Stomach (tissue), 8 donors: ENCODE measurements at regions not wholly inside any gene's neighbourhood (a gene's known extent, or its start where the extent isn't known, plus 50 kb on each side); places are given as distances from the start of the nearest gene placed in this dataset.
A peak's percentile ranks its signal among the peaks of the same experiment; 100 is the strongest.

Source experiments
- DNase-seq, 2 donors: peaks; one replicate each; pipeline versions ENCODE4 v3.0.0 to v3.0.0-alpha.2; 2013 to 2019
- H3K27ac ChIP-seq, 5 donors: fragments of 200-600 bp in 4 of 5; sonication (generic) in 4 of 5; one replicate each; pipeline ENCODE4 v1.5.1; 2013 to 2019; ENCODE audit warnings: mild to moderate bottlenecking in 1 of 5, moderate library complexity in 1 of 5
- H3K27me3 ChIP-seq, 3 donors: fragments of 200-600 bp; sonication (generic); one replicate each; pipeline ENCODE4 v1.5.1; 2017 to 2019; ENCODE audit warnings: mixed run types in 1 of 3
- H3K36me3 ChIP-seq, 4 donors: fragments of 200-600 bp; sonication (generic); 1 replicate in 3 of 4; 2 replicates in 1 of 4; pipeline ENCODE4 v1.5.1; 2016 to 2019
- H3K4me1 ChIP-seq, 4 donors: fragments of 200-600 bp; sonication (generic); one replicate each; pipeline ENCODE4 v1.5.1; 2016 to 2019
- H3K4me3 ChIP-seq, 4 donors: fragments of 200-600 bp; sonication (generic) in 3 of 4; one replicate each; pipeline ENCODE4 v1.5.1; 2016 to 2019; ENCODE audit warnings: mild to moderate bottlenecking in 1 of 4
- H3K9me3 ChIP-seq, 4 donors: fragments of 200-600 bp; sonication (generic); one replicate each; pipeline ENCODE4 v1.5.1; 2016 to 2019
- CTCF ChIP-seq, 7 experiments: fragments of 450-650 bp in 4 of 7; fragments of 200-600 bp in 3 of 7; sonication (generic) in 3 of 7; IDR thresholded peaks; one replicate each; pipeline ENCODE4 v1.5.1; 2016 to 2019; ENCODE audit warnings: antibody characterized with exemption in 7 of 7, control low read depth in 2 of 7, mild to moderate bottlenecking in 1 of 7
- EP300 ChIP-seq: sonication (generic); formaldehyde crosslinking; IDR thresholded peaks from one replicate; pipeline ENCODE4 v1.6.1; 2017; ENCODE audit warnings: antibody characterized with exemption
- POLR2A ChIP-seq, 4 donors: fragments of 450-650 bp; IDR thresholded peaks; one replicate each; pipeline ENCODE4 v1.6.1; 2016; ENCODE audit warnings: antibody characterized with exemption in 4 of 4, control low read depth in 2 of 4, mild to moderate bottlenecking in 1 of 4, moderate library complexity in 1 of 4
- POLR2AphosphoS5 ChIP-seq, 3 donors: sonication (generic); formaldehyde crosslinking; IDR thresholded peaks; one replicate each; pipeline ENCODE4 v1.6.1; 2016; ENCODE audit warnings: antibody characterized with exemption in 3 of 3
- WGBS, 5 donors: extraction: QIAGEN DNeasy Blood & Tissue Kit in 3 of 5; methylation state at CpG; one replicate each; pipeline versions ENCODE4 v1.1.5 to v1.1.7; 2013 to 2018; 5-methylcytosine and 5-hydroxymethylcytosine counted together
- intact Hi-C: fragments of 100-400 bp; cut with DNase I; formaldehyde crosslinking; loops from one replicate; pipeline ENCODE4 v1.15.1; 2023; ENCODE audit warnings: low total_unique reads
- donor health status: healthy with polysubstance abuse.
- donor health status: Bipolar disorder and iron deficiency.
- donor health status: healthy.

- H3K9me3 ChIP-seq, result peaks cover 0 to 3% (median 0%) of the 10 kb centered on the region in 4 donors
- no peak for DNase-seq
- no peak overlapping the region for H3K27ac ChIP-seq
- no peaks in the 10 kb centered on the region for H3K27me3 ChIP-seq
- no peaks in the 10 kb centered on the region for H3K36me3 ChIP-seq
- H3K4me1 ChIP-seq, result no peaks in the 10 kb centered on the region
- H3K4me3 ChIP-seq, result no peak overlapping the region
- intact Hi-C loops, result no loop called here
- TF ChIP-seq EP300 (no peak), POLR2AphosphoS5 (IDR thresholded peaks at IDR 0.05) (no peak), POLR2A (IDR thresholded peaks at IDR 0.05) (no peak), CTCF (IDR thresholded peaks at IDR 0.05) (no peak)
- 84 to 94% (median 86%) methylated on average over 1 of the region's 1 CpG for WGBS, 5 donors
Observed at GRCh38 chr13:34657716-34658115, 284.4 kb upstream of the NBEA start.

DNA sequence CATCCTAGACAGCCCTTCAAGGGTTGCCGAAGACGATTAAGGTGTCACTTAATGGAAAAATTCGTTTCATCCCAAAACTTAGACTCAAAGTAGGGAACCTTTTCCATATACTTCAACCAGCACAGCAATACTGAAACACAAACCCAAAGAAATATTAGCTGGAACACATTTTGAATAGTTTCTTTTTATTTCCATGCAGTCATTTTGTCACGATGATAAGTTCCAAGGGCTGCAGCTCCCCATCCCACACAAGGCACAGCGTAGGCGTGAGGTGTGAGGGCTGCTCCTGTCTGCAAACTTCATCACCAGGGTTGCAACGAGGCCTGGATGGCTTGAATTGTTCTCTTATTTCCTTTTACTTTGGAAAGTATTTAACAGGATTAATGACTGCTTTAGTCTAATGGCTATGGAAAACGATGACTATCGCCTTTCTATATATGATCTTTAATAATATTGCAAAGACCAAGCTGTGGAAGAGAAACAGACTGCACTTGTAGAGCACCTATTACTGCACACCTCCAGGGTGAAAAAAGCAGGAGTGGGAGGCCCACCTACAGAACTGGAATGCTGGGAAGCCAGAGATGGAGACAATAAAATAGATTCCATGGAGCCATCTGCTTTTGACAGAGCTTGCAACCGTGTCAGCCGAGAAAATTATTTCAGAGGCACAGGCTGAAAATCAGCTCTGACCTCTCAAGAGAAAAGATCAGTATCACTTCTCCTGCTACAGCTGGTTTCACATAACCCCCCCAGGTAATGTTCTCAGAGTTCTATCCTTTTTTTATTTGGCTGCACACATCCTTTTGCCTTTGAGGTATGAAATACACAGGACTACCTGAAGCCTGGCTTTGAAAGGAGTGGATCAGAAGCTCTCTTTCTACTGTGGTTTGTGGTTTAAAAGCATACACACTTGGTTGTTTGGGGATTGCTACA, 274.5 kb upstream of the NBEA start:
- Histone ChIP-seq H3K27me3 (no peaks in the 10 kb centered on the region), H3K4me3 (no peak overlapping the region), H3K27ac (no peak overlapping the region), H3K9me3 (no peaks in the 10 kb centered on the region), H3K4me1 (no peaks in the 10 kb centered on the region), H3K36me3 (no peaks in the 10 kb centered on the region)
- intact Hi-C loops, result no loop called here
- DNase-seq, result no peak
- TF ChIP-seq POLR2AphosphoS5 (IDR thresholded peaks at IDR 0.05) (no peak), CTCF (IDR thresholded peaks at IDR 0.05) (no peak), EP300 (no peak), POLR2A (IDR thresholded peaks at IDR 0.05) (no peak)
- 82 to 90% (median 88%) methylated on average over 11 of the region's 11 CpGs for WGBS, 5 donors

GRCh38 chr13:34671137-34671536, 270.9 kb upstream of the NBEA start:
- Histone ChIP-seq H3K36me3 (no peaks in the 10 kb centered on the region), H3K4me1 (no peaks in the 10 kb centered on the region), H3K27ac (no peak overlapping the region), H3K4me3 (no peak overlapping the region), H3K9me3 (no peaks in the 10 kb centered on the region), H3K27me3 (no peaks in the 10 kb centered on the region)
- intact Hi-C loops, result no loop called here
- peak in 1 of 2 donors; percentile 17 for DNase-seq
- TF ChIP-seq EP300 (no peak), POLR2A (IDR thresholded peaks at IDR 0.05) (no peak), POLR2AphosphoS5 (IDR thresholded peaks at IDR 0.05) (no peak), CTCF (IDR thresholded peaks at IDR 0.05) (no peak)

DNA sequence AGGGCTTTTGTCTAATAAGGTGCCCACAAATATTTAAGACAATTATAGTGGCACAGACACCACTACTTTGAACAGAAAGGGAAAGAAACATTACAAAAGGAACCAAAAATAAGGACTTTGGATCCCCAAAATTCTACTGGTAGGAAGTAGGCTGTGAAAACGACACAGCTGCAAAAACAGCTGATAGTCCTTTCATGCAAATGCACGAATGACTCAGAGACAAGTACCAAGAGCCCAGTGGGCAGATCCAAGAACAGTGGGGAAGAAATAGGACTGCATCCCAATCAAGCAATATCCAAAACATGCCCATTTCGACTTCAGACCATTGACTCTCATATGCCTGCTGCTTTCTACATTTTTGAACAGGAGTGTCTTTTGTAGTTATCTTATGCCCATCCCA, 269.4 kb upstream of the NBEA start:
- TF ChIP-seq EP300 (no peak), POLR2AphosphoS5 (IDR thresholded peaks at IDR 0.05) (no peak), POLR2A (IDR thresholded peaks at IDR 0.05) (no peak), CTCF (IDR thresholded peaks at IDR 0.05) (no peak)
- no peaks in the 10 kb centered on the region for H3K27me3 ChIP-seq
- intact Hi-C loops, result no loop called here
- H3K9me3 ChIP-seq, result no peaks in the 10 kb centered on the region
- H3K36me3 ChIP-seq, result no peaks in the 10 kb centered on the region
- no peak for DNase-seq
- 57 to 76% (median 63%) methylated on average over 3 of the region's 3 CpGs for WGBS, 5 donors
- no peak overlapping the region for H3K27ac ChIP-seq
- no peak overlapping the region for H3K4me3 ChIP-seq
- no peaks in the 10 kb centered on the region for H3K4me1 ChIP-seq
